HepG2 (cell line): ENCODE measurements at regions not wholly inside any gene's neighbourhood (a gene's known extent, or its start where the extent isn't known, plus 50 kb on each side); places are given as distances from the start of the nearest gene placed in this dataset.

ENCODE experiments used
- ATAC-seq: fragments of 200-7000 bp; cut with Tn5 transposase; 3 replicates; pipeline ENCODE4 v1.9.1; 2020; ENCODE audit warnings: mild to moderate bottlenecking, moderate library complexity
- BruUV-seq: library from RNA; stranded (reverse); fragments of 400-500 nt; replicated peaks from 2 replicates; lab custom pipeline; 2021; lab: Mats Ljungman, UMichigan
- CTCF ChIA-PET: fragments of 300-600 bp; formaldehyde crosslinking; extraction: SDS; loops from one replicate; lab custom pipeline; 2021; ENCODE audit warnings: low total read pairs, inconsistent platforms, low intra/inter-chr PET ratio; lab: Yijun Ruan, JAX
- POLR2A ChIA-PET: fragments of 350-600 bp; sonication (Branson Sonifier 250); formaldehyde crosslinking; loops from one replicate; lab custom pipeline; 2020; ENCODE audit warnings: antibody characterized with exemption, inconsistent platforms; lab: Yijun Ruan, JAX
- DNase-seq: peaks from one replicate; pipeline ENCODE4 v3.0.0-alpha.2; 2015; ENCODE audit warnings: low spot score
- FAIRE-seq: peaks from 3 replicates; lab custom pipeline; 2011; peaks lifted over from hg19 to GRCh38; lab: Jason Lieb, UNC
- H2AFZ ChIP-seq: one replicate; pipeline ENCODE4 v1.6.1; 2011; ENCODE audit warnings: low read length, inconsistent platforms
- H3K27ac ChIP-seq: fragments of 300-600 bp; 3 replicates; pipeline ENCODE4 v1.8.0; 2011; ENCODE audit warnings: mixed run types, mild to moderate bottlenecking, mixed read lengths, low read length, inconsistent platforms; ENCODE audit not compliant: insufficient read depth; ENCODE audit errors: extremely low read length
- H3K27me3 ChIP-seq, 2 experiments: fragments of 200-600 bp in 1 of 2; 2 replicates in 1 of 2; 3 replicates in 1 of 2; pipeline versions ENCODE4 v1.6.0 to v1.8.0; 2011; ENCODE audit warnings: low read length in 2 of 2, mild to moderate bottlenecking in 2 of 2, moderate library complexity in 2 of 2, inconsistent platforms in 1 of 2; ENCODE audit not compliant: insufficient read depth in 2 of 2, control insufficient read depth in 1 of 2
- H3K36me3 ChIP-seq, 2 experiments: fragments of 200-600 bp in 1 of 2; replicated peaks in 1 of 2; 2 replicates in 1 of 2; 3 replicates in 1 of 2; pipeline versions ENCODE4 v1.5.1 to v1.8.0; 2011; ENCODE audit warnings: low read length in 2 of 2, inconsistent platforms in 1 of 2; ENCODE audit not compliant: insufficient read depth in 2 of 2, control insufficient read depth in 1 of 2
- H3K4me1 ChIP-seq: 2 replicates; pipeline ENCODE4 v1.5.1; 2012; ENCODE audit warnings: low read length, inconsistent platforms; ENCODE audit not compliant: insufficient read depth
- H3K4me2 ChIP-seq: 2 replicates; pipeline ENCODE4 v1.6.0; 2011; ENCODE audit warnings: low read depth, low read length, inconsistent platforms
- H3K4me3 ChIP-seq, 3 experiments: fragments of 200-600 bp in 1 of 3; sonication (generic), shearing (Covaris generic) in 1 of 3; replicated peaks in 1 of 3; 2 replicates each; pipeline ENCODE4 v1.5.1; 2011 to 2016; ENCODE audit warnings: low read length in 3 of 3, inconsistent platforms in 2 of 3, low read depth in 2 of 3, mild to moderate bottlenecking in 2 of 3, control low read depth in 1 of 3, mixed read lengths in 1 of 3; ENCODE audit not compliant: insufficient read depth in 1 of 3
- H3K79me2 ChIP-seq: one replicate; pipeline ENCODE4 v1.6.1; 2011; ENCODE audit warnings: low read length, inconsistent platforms; ENCODE audit not compliant: insufficient read depth
- H3K9ac ChIP-seq: 2 replicates; pipeline ENCODE4 v1.6.0; 2011; ENCODE audit warnings: mild to moderate bottlenecking, low read depth, low read length, inconsistent platforms; ENCODE audit not compliant: insufficient read depth
- H3K9me3 ChIP-seq: 2 replicates; pipeline ENCODE4 v1.5.1; 2012; ENCODE audit warnings: mild to moderate bottlenecking, low read length
- H4K20me1 ChIP-seq: 2 replicates; pipeline ENCODE4 v1.6.0; 2011; ENCODE audit warnings: inconsistent platforms, mild to moderate bottlenecking, low read length, moderate library complexity; ENCODE audit not compliant: insufficient read depth
- JARID2 ChIP-seq: sonication (generic); formaldehyde crosslinking; IDR thresholded peaks from 2 replicates; pipeline ENCODE4 v1.8.1; 2023; ENCODE audit warnings: missing genetic modification reagents, inconsistent platforms; ENCODE audit not compliant: insufficient replicate concordance
- TAF1 ChIP-seq: sonication (generic); formaldehyde crosslinking; IDR thresholded peaks from 2 replicates; pipeline ENCODE4 v1.4.0; 2020; ENCODE audit warnings: missing genetic modification reagents
- TAF15 ChIP-seq: fragments of 200-400 bp; formaldehyde crosslinking; IDR thresholded peaks from one replicate; pipeline ENCODE4 v1.6.1; 2018; ENCODE audit warnings: mild to moderate bottlenecking, low read depth, low read length; ENCODE audit not compliant: poor library complexity, severe bottlenecking
- TBP ChIP-seq: sonication (generic); formaldehyde crosslinking; IDR thresholded peaks from 2 replicates; pipeline ENCODE4 v1.5.0; 2020; ENCODE audit warnings: missing genetic modification reagents
- ZBTB4 ChIP-seq: sonication (generic); formaldehyde crosslinking; IDR thresholded peaks from 2 replicates; pipeline ENCODE4 v1.4.0; 2020; ENCODE audit warnings: missing genetic modification reagents, mild to moderate bottlenecking, borderline replicate concordance
- ZXDC ChIP-seq: sonication (generic); formaldehyde crosslinking; IDR thresholded peaks from 2 replicates; pipeline ENCODE4 v1.5.0; 2020; ENCODE audit warnings: mild to moderate bottlenecking, missing genetic modification reagents
- WGBS: methylation state at CpG from one replicate; pipeline ENCODE4 v1.1.6; 2017; ENCODE audit warnings: low lambda C conversion rate; 5-methylcytosine and 5-hydroxymethylcytosine counted together
- in situ Hi-C: cut with HindIII; loops from 2 replicates; pipeline ENCODE4 v1.10.0; 2017; ENCODE audit warnings: low pct_unique_long_range_greater_than_20kb; ENCODE audit not compliant: extremely low pct_ligation_motif_present
- intact Hi-C: fragments of 100-400 bp; cut with micrococcal nuclease; formaldehyde crosslinking; loops from one replicate; pipeline ENCODE4 v1.10.0; 2022; ENCODE audit not compliant: unreplicated experiment

- FAIRE-seq = no peak
- no peak overlapping the region for H3K27ac ChIP-seq
Measured at GRCh38 chr11:26162291-26162690, 169.6 kb upstream of the ANO3 start.

More at GRCh38 chr11:26162291-26162690, 169.6 kb upstream of the ANO3 start:
- ChIA-PET POLR2A (no interaction called here), CTCF (no interaction called here)
- Histone ChIP-seq H3K79me2 (no peaks in the 10 kb centered on the region), H3K9me3 (no peaks in the 10 kb centered on the region), H3K4me1 (no peaks in the 10 kb centered on the region)
- TF ChIP-seq TAF15 = no peak
- TF ChIP-seq ZXDC (CRISPR knock-in tag) = no peak
- no peak for TF ChIP-seq TBP
- TF ChIP-seq JARID2 = no peak
- no peak for TF ChIP-seq ZBTB4 (CRISPR knock-in tag)
- no peak for TF ChIP-seq TAF1 (CRISPR knock-in tag)
- TF ChIP-seq, all 625 proteins: peak for 0
- BruUV-seq = no TSS peak
- Histone ChIP-seq H3K27me3 (no peaks in the 10 kb centered on the region), H3K36me3 (no peaks in the 10 kb centered on the region), H4K20me1 (no peaks in the 10 kb centered on the region), H2AFZ (no peak overlapping the region), H3K4me2 (no peak overlapping the region), H3K4me3 (no peak overlapping the region), H3K9ac (no peak overlapping the region)
- in situ Hi-C loops (no loop called here), intact Hi-C loops (no loop called here)
- DNase-seq (no peak), ATAC-seq (no peak)
- 0% methylated on average over 2 of the region's 2 CpGs for WGBS
